HEK293T (cell line): ENCODE measurements at regions not wholly inside any gene's neighbourhood (a gene's known extent, or its start where the extent isn't known, plus 50 kb on each side); places are given as distances from the start of the nearest gene placed in this dataset.

ENCODE experiments used
- BHLHE40 ChIP-seq: fragments of 450-650 bp; IDR thresholded peaks from 2 replicates; pipeline ENCODE4 v1.6.1; 2016; ENCODE audit warnings: mild to moderate bottlenecking, moderate library complexity, borderline replicate concordance
- CTBP1 ChIP-seq: fragments of 450-650 bp; IDR thresholded peaks from 2 replicates; pipeline ENCODE4 v1.6.1; 2016; ENCODE audit warnings: borderline replicate concordance
- FOXA1 ChIP-seq: fragments of 450-650 bp; IDR thresholded peaks from 2 replicates; pipeline ENCODE4 v1.6.1; 2016; ENCODE audit warnings: mild to moderate bottlenecking
- FOXM1 ChIP-seq: fragments of 450-650 bp; IDR thresholded peaks from 2 replicates; pipeline ENCODE4 v1.6.1; 2017; ENCODE audit warnings: mild to moderate bottlenecking, borderline replicate concordance
- HDGF ChIP-seq: fragments of 450-650 bp; IDR thresholded peaks from 2 replicates; pipeline ENCODE4 v1.6.1; 2017; ENCODE audit warnings: antibody characterized with exemption, borderline replicate concordance
- NFRKB ChIP-seq: fragments of 450-650 bp; IDR thresholded peaks from 2 replicates; pipeline ENCODE4 v1.6.1; 2016; ENCODE audit warnings: mild to moderate bottlenecking, moderate library complexity
- PKNOX1 ChIP-seq: fragments of 450-650 bp; IDR thresholded peaks from 2 replicates; pipeline ENCODE4 v1.6.1; 2016
- SP1 ChIP-seq: fragments of 450-650 bp; IDR thresholded peaks from 2 replicates; pipeline ENCODE4 v1.6.1; 2017
- SUZ12 ChIP-seq: fragments of 450-650 bp; IDR thresholded peaks from 2 replicates; pipeline ENCODE4 v1.6.1; 2016; ENCODE audit warnings: mild to moderate bottlenecking
- TARDBP ChIP-seq: fragments of 450-650 bp; IDR thresholded peaks from 2 replicates; pipeline ENCODE4 v1.6.1; 2016
- ZNF384 ChIP-seq: fragments of 450-650 bp; IDR thresholded peaks from 2 replicates; pipeline ENCODE4 v1.6.1; 2016

GRCh38 chr12:89250213-89250612 is 102.1 kb downstream of the DUSP6 start:
- TF ChIP-seq NFRKB, result no peak
- TF ChIP-seq FOXA1, result no peak
- TF ChIP-seq FOXM1, result no peak
- no peak for TF ChIP-seq PKNOX1
- no peak for TF ChIP-seq CTBP1
- no peak for TF ChIP-seq TARDBP
- no peak for TF ChIP-seq SUZ12
- TF ChIP-seq BHLHE40, result no peak
- no peak for TF ChIP-seq HDGF
- no peak for TF ChIP-seq SP1
- no peak for TF ChIP-seq ZNF384
